H9 (cell line): ENCODE measurements at regions not wholly inside any gene's neighbourhood (a gene's known extent, or its start where the extent isn't known, plus 50 kb on each side); places are given as distances from the start of the nearest gene placed in this dataset.

Source experiments
- DNase-seq: peaks from one replicate; pipeline ENCODE4 v3.0.0-alpha.2; 2017
- H2AFZ ChIP-seq: one replicate; pipeline ENCODE4 v1.6.1; 2013; ENCODE audit warnings: mild to moderate bottlenecking, low read length, control low read depth, moderate library complexity
- H2AK5ac ChIP-seq: 2 replicates; pipeline ENCODE4 v1.6.1; 2013; ENCODE audit warnings: low read length, control low read depth, mixed read lengths; ENCODE audit not compliant: insufficient read length
- H2BK120ac ChIP-seq: one replicate; pipeline ENCODE4 v1.6.1; 2013; ENCODE audit warnings: low read depth, mild to moderate bottlenecking, low read length, control low read depth, inconsistent platforms; ENCODE audit not compliant: poor library complexity, severe bottlenecking
- H2BK12ac ChIP-seq: 2 replicates; pipeline ENCODE4 v1.6.1; 2013; ENCODE audit warnings: low read length, control low read depth, mixed read lengths, low read depth; ENCODE audit not compliant: insufficient read length
- H2BK15ac ChIP-seq: 2 replicates; pipeline ENCODE4 v1.6.1; 2013; ENCODE audit warnings: low read depth, low read length, control low read depth
- H2BK20ac ChIP-seq: one replicate; pipeline ENCODE4 v1.6.1; 2013; ENCODE audit warnings: low read depth, mild to moderate bottlenecking, low read length, control low read depth, inconsistent platforms; ENCODE audit not compliant: poor library complexity, severe bottlenecking
- H2BK5ac ChIP-seq: 2 replicates; pipeline ENCODE4 v1.6.1; 2013; ENCODE audit warnings: low read length, control low read depth, mixed read lengths; ENCODE audit not compliant: insufficient read length
- H3K14ac ChIP-seq: 2 replicates; pipeline ENCODE4 v1.6.1; 2013; ENCODE audit warnings: low read length, control low read depth; ENCODE audit not compliant: insufficient read depth
- H3K18ac ChIP-seq: 2 replicates; pipeline ENCODE4 v1.6.1; 2013; ENCODE audit warnings: low read depth, mild to moderate bottlenecking, mixed read lengths, low read length, control low read depth; ENCODE audit not compliant: insufficient read length
- H3K23ac ChIP-seq: 2 replicates; pipeline ENCODE4 v1.6.1; 2013; ENCODE audit warnings: low read length, control low read depth, mixed read lengths, low read depth; ENCODE audit not compliant: insufficient read length
- H3K23me2 ChIP-seq: 2 replicates; pipeline ENCODE4 v1.6.1; 2013; ENCODE audit warnings: low read depth, mild to moderate bottlenecking, mixed read lengths, low read length, control low read depth; ENCODE audit not compliant: insufficient read length, poor library complexity, severe bottlenecking
- H3K27ac ChIP-seq: 2 replicates; pipeline ENCODE4 v1.5.1; 2013; ENCODE audit warnings: low read length, control low read depth, mixed read lengths, low read depth; ENCODE audit not compliant: insufficient read length
- H3K27me3 ChIP-seq: 2 replicates; pipeline ENCODE4 v1.6.1; 2013; ENCODE audit warnings: low read length, control low read depth, inconsistent platforms; ENCODE audit not compliant: insufficient read depth
- H3K4ac ChIP-seq: 2 replicates; pipeline ENCODE4 v1.6.1; 2013; ENCODE audit warnings: low read depth, mild to moderate bottlenecking, control low read depth, inconsistent platforms, low read length, moderate library complexity
- H3K4me1 ChIP-seq: 2 replicates; pipeline ENCODE4 v1.6.1; 2013; ENCODE audit warnings: low read length, control low read depth, inconsistent platforms; ENCODE audit not compliant: insufficient read depth
- H3K4me2 ChIP-seq: 2 replicates; pipeline ENCODE4 v1.6.1; 2013; ENCODE audit warnings: low read length, control low read depth, mixed read lengths; ENCODE audit not compliant: insufficient read length, insufficient read depth
- H3K56ac ChIP-seq: 2 replicates; pipeline ENCODE4 v1.6.1; 2013; ENCODE audit warnings: low read depth, mild to moderate bottlenecking, mixed read lengths, low read length, control low read depth; ENCODE audit not compliant: insufficient read length
- H3K79me1 ChIP-seq: 2 replicates; pipeline ENCODE4 v1.6.1; 2013; ENCODE audit warnings: low read depth, mild to moderate bottlenecking, moderate library complexity, low read length, control low read depth, inconsistent platforms; ENCODE audit not compliant: insufficient read depth, poor library complexity, severe bottlenecking
- H3K79me2 ChIP-seq: 2 replicates; pipeline ENCODE4 v1.6.1; 2013; ENCODE audit warnings: low read length, control low read depth, inconsistent platforms; ENCODE audit not compliant: insufficient read depth
- H3K9ac ChIP-seq: 2 replicates; pipeline ENCODE4 v1.6.1; 2013; ENCODE audit warnings: low read length, control low read depth, mixed read lengths; ENCODE audit not compliant: insufficient read length; ENCODE audit errors: extremely low read depth
- H3K9me3 ChIP-seq: one replicate; pipeline ENCODE4 v1.6.1; 2013; ENCODE audit warnings: low read depth, low read length, inconsistent platforms; ENCODE audit not compliant: control insufficient read depth
- H3T11ph ChIP-seq: one replicate; pipeline ENCODE4 v1.6.1; 2013; ENCODE audit warnings: mild to moderate bottlenecking, low read length, control low read depth, inconsistent platforms
- H4K20me1 ChIP-seq: one replicate; pipeline ENCODE4 v1.6.1; 2013; ENCODE audit not compliant: control insufficient read depth, insufficient read length, insufficient read depth
- H4K5ac ChIP-seq: 2 replicates; pipeline ENCODE4 v1.6.1; 2013; ENCODE audit warnings: low read depth, mild to moderate bottlenecking, mixed read lengths, low read length, control low read depth; ENCODE audit not compliant: insufficient read length
- H4K8ac ChIP-seq: replicated peaks from 2 replicates; pipeline ENCODE4 v1.6.1; 2013; ENCODE audit warnings: low read length, control low read depth, mixed read lengths, low read depth; ENCODE audit not compliant: insufficient read length
- H4K91ac ChIP-seq: 2 replicates; pipeline ENCODE4 v1.6.1; 2013; ENCODE audit warnings: low read depth, mild to moderate bottlenecking, moderate library complexity, mixed read lengths, low read length, control low read depth; ENCODE audit not compliant: insufficient read length
- H3K27ac Mint-ChIP-seq, 3 experiments: 2 replicates in 2 of 3; 3 replicates in 1 of 3; pipeline ENCODE4 v1.8.0; 2020 to 2021; ENCODE audit warnings: mixed read lengths in 3 of 3, mild to moderate bottlenecking in 1 of 3, moderate library complexity in 1 of 3
- H3K27me3 Mint-ChIP-seq: 2 replicates; pipeline ENCODE4 v1.8.0; 2021; ENCODE audit warnings: low read depth, mild to moderate bottlenecking, moderate library complexity, mixed read lengths
- H3K36me3 Mint-ChIP-seq, 3 experiments: 2 replicates in 2 of 3; 3 replicates in 1 of 3; pipeline ENCODE4 v1.8.0; 2020 to 2021; ENCODE audit warnings: low read depth in 3 of 3, mixed read lengths in 3 of 3; ENCODE audit not compliant: insufficient read depth in 1 of 3
- H3K4me1 Mint-ChIP-seq, 2 experiments: 2 replicates each; pipeline ENCODE4 v1.8.0; 2020; ENCODE audit warnings: mixed read lengths in 2 of 2
- H3K4me3 Mint-ChIP-seq, 2 experiments: 2 replicates in 1 of 2; 3 replicates in 1 of 2; pipeline ENCODE4 v1.8.0; 2020 to 2021; ENCODE audit warnings: mild to moderate bottlenecking in 2 of 2, mixed read lengths in 2 of 2, moderate library complexity in 1 of 2
- H3K9me3 Mint-ChIP-seq, 2 experiments: 2 replicates in 1 of 2; 3 replicates in 1 of 2; pipeline ENCODE4 v1.8.0; 2020; ENCODE audit warnings: mild to moderate bottlenecking in 2 of 2, mixed read lengths in 2 of 2, moderate library complexity in 1 of 2
- CTCF ChIP-seq: fragments of 200-600 bp; sonication (generic); conservative IDR thresholded peaks from 3 replicates; pipeline ENCODE4 v1.8.0; 2021; ENCODE audit warnings: antibody characterized with exemption, mild to moderate bottlenecking
- WGBS: extraction: QIAGEN DNeasy Blood & Tissue Kit; methylation state at CpG from one replicate; pipeline ENCODE4 v1.1.7; 2013; ENCODE audit warnings: missing lambda C conversion rate, low lambda C conversion rate, mixed read lengths; ENCODE audit not compliant: insufficient read length; ENCODE audit errors: extremely low coverage; 5-methylcytosine and 5-hydroxymethylcytosine counted together

GRCh38 chr22:48092866-48093265 lies 1330.4 kb downstream of the TBC1D22A start:
- Histone ChIP-seq H3K9me3 (no peaks in the 10 kb centered on the region), H4K5ac (no peak overlapping the region), H4K20me1 (no peaks in the 10 kb centered on the region), H2BK20ac (no peak overlapping the region), H3T11ph (no peak overlapping the region), H2AFZ (no peak overlapping the region), H2BK15ac (no peak overlapping the region), H2BK12ac (no peak overlapping the region), H3K18ac (no peak overlapping the region), H3K79me1 (no peaks in the 10 kb centered on the region), H3K4ac (no peak overlapping the region), H3K27me3 (no peaks in the 10 kb centered on the region), H3K23ac (no peak overlapping the region), H2BK5ac (no peak overlapping the region), H2AK5ac (no peak overlapping the region), H3K56ac (no peak overlapping the region), H3K27ac (no peak overlapping the region), H4K8ac (no peak overlapping the region), H3K14ac (no peak overlapping the region), H3K79me2 (no peaks in the 10 kb centered on the region), H4K91ac (no peak overlapping the region), H2BK120ac (no peak overlapping the region), H3K4me2 (no peak overlapping the region), H3K9ac (no peak overlapping the region), H3K4me1 (no peaks in the 10 kb centered on the region), H3K23me2 (no peaks in the 10 kb centered on the region)
- H3K27me3 Mint-ChIP-seq = no peaks in the 10 kb centered on the region; the same call in 1 of the 2 replicates
- H3K36me3 Mint-ChIP-seq = no peaks in the 10 kb centered on the region
- H3K9me3 Mint-ChIP-seq = no peaks in the 10 kb centered on the region
- WGBS = no CpG with 5 or more reads among the region's 4 CpGs
- DNase-seq = no peak
- peaks cover 5 to 17% of the 10 kb centered on the region in 2 experiments for H3K4me1 Mint-ChIP-seq
- no peak overlapping the region for H3K27ac Mint-ChIP-seq
- no peak overlapping the region for H3K4me3 Mint-ChIP-seq
- TF ChIP-seq CTCF = no peak
